ENCODE measurements at regions not wholly inside any gene's neighbourhood (a gene's known extent, or its start where the extent isn't known, plus 50 kb on each side); places are given as distances from the start of the nearest gene placed in this dataset.

DNA sequence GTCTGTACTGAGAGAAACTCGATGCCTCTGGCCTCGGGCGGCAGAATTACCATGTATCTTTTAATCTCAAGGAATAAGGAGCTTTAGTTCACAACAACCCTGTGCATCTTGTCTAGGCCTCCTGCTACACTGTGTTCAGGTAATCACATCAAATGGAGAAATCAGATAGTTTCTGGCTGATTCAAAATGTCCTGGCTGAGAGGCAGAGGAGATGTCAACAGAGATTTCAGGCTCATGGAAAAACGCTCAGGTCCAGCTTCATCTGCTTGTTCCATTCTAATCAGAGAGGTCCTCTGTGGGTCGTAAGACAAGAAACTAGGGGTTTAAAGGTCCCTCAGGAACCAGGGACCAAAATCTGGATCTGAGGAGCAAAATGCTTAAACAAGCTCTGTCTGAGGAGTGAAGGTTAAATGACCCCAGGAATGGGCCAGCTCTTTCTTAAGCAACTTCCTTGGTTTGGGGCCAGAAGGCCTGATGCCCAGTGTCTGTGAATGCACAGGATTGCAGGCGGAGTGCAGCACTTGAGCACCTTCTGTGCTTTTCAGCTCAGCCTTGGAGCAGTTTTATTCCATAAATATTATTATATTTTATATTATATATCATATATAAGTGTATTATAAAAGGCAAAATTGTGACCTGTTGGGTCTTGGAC, 170.2 kb upstream of the PRICKLE1 start:
- FAIRE-seq (no peak), ATAC-seq (no peak), DNase-seq (ENCODE audit: low read depth, low spot score) (no peak)
- Histone ChIP-seq H3K9ac (ENCODE audit: control insufficient read depth, insufficient read depth, low read length) (no peak overlapping the region), H3K4me1 (ENCODE audit: control insufficient read depth, insufficient read depth, low read length) (peaks cover 24% of the 10 kb centered on the region), H3K9me3 (replicated peaks; ENCODE audit: control insufficient read depth, insufficient read depth, low read length) (no peaks in the 10 kb centered on the region), H3K4me3 (no peak overlapping the region), H2AFZ (ENCODE audit: control insufficient read depth, low read depth, low read length) (no peak overlapping the region), H3K79me2 (ENCODE audit: control insufficient read depth, insufficient read depth, low read length) (no peaks in the 10 kb centered on the region), H3K27me3 (replicated peaks in 1 of 2; ENCODE audit: control insufficient read depth in 2 of 2, insufficient read depth in 2 of 2, low read length in 1 of 2) (no peaks in the 10 kb centered on the region), H4K20me1 (ENCODE audit: control insufficient read depth, insufficient read depth) (no peaks in the 10 kb centered on the region), H3K36me3 (ENCODE audit: control insufficient read depth in 2 of 2, insufficient read depth in 2 of 2, low read length in 1 of 2) (no peaks in the 10 kb centered on the region), H3K4me2 (ENCODE audit: control insufficient read depth, insufficient read depth) (no peak overlapping the region), H3K27ac (ENCODE audit: control insufficient read depth, insufficient read depth) (no peak overlapping the region)
- in situ Hi-C loops (cut with MboI) (no loop called here), intact Hi-C loops (cut with micrococcal nuclease; ENCODE audit: unreplicated experiment) (loop anchor here (5.0 to 10.0 kb wide), 4 partner anchors 275 to 578 kb away; no protein-coding TSS in a partner anchor)
- WGBS (ENCODE audit: insufficient coverage, insufficient replicate concordance, low lambda C conversion rate, missing lambda C conversion rate), result 60% methylated on average over 6 of the region's 6 CpGs
- BruUV-seq (replicated peaks), result no TSS peak
- ChIA-PET POLR2A (interaction anchor here (0.6 kb wide), 1 partner anchor 29 kb away, joined by 3 read pairs; no protein-coding TSS in a partner anchor), SMC1A (ENCODE audit: uncharacterized antibody, unreplicated experiment) (no interaction called here), CTCF (interaction anchor here (0.7 kb wide), 1 partner anchor 279 kb away, joined by 3 read pairs; no protein-coding TSS in a partner anchor), RAD21 (ENCODE audit: unreplicated experiment) (no interaction called here)
- no peak for TF ChIP-seq CHD2 (IDR thresholded peaks at IDR 0.05; ENCODE audit: borderline replicate concordance, low read depth, low read length)
- no peak for TF ChIP-seq ZBED1 (IDR thresholded peaks at IDR 0.05; ENCODE audit: borderline replicate concordance)
- TF ChIP-seq JUND (IDR thresholded peaks at IDR 0.05; ENCODE audit: low read depth, low read length), result no peak
- TF ChIP-seq DPF2 (IDR thresholded peaks at IDR 0.05), result no peak
- no peak for TF ChIP-seq FOXK2 (IDR thresholded peaks at IDR 0.05)
- TF ChIP-seq TBL1XR1 (IDR thresholded peaks at IDR 0.05; ENCODE audit: low read depth, low read length), result no peak
- no peak for TF ChIP-seq POLR2AphosphoS5 (IDR thresholded peaks at IDR 0.05; ENCODE audit: low read length)
- no peak for TF ChIP-seq KDM1A (IDR thresholded peaks at IDR 0.05; ENCODE audit: borderline replicate concordance)
- no peak for TF ChIP-seq SREBF1 (IDR thresholded peaks at IDR 0.05; ENCODE audit: low read length)
- no peak for TF ChIP-seq CHD4 (IDR thresholded peaks at IDR 0.05)
- no peak for TF ChIP-seq SUPT20H (IDR thresholded peaks at IDR 0.05; ENCODE audit: borderline replicate concordance, control insufficient read depth, low read depth, low read length)
- TF ChIP-seq, protein P1, sequence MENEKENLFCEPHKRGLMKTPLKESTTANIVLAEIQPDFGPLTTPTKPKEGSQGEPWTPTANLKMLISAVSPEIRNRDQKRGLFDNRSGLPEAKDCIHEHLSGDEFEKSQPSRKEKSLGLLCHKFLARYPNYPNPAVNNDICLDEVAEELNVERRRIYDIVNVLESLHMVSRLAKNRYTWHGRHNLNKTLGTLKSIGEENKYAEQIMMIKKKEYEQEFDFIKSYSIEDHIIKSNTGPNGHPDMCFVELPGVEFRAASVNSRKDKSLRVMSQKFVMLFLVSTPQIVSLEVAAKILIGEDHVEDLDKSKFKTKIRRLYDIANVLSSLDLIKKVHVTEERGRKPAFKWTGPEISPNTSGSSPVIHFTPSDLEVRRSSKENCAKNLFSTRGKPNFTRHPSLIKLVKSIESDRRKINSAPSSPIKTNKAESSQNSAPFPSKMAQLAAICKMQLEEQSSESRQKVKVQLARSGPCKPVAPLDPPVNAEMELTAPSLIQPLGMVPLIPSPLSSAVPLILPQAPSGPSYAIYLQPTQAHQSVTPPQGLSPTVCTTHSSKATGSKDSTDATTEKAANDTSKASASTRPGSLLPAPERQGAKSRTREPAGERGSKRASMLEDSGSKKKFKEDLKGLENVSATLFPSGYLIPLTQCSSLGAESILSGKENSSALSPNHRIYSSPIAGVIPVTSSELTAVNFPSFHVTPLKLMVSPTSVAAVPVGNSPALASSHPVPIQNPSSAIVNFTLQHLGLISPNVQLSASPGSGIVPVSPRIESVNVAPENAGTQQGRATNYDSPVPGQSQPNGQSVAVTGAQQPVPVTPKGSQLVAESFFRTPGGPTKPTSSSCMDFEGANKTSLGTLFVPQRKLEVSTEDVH (IDR thresholded peaks at IDR 0.05; ENCODE audit: low read depth, partially characterized antibody), result no peak
- no peak for TF ChIP-seq RB1 (IDR thresholded peaks at IDR 0.05; ENCODE audit: borderline replicate concordance)
- no peak for TF ChIP-seq CEBPB (IDR thresholded peaks at IDR 0.05; ENCODE audit: borderline replicate concordance in 1 of 2, low read depth in 2 of 2, low read length in 2 of 2)
- no peak for TF ChIP-seq HDAC2 (IDR thresholded peaks at IDR 0.05)
- TF ChIP-seq FOS (IDR thresholded peaks at IDR 0.05; ENCODE audit: borderline replicate concordance, extremely low read depth, insufficient read length), result no peak
- no peak for TF ChIP-seq ZNF217 (IDR thresholded peaks at IDR 0.05)
- TF ChIP-seq FOXM1 (IDR thresholded peaks at IDR 0.05; ENCODE audit: low read depth, low read length), result no peak
- TF ChIP-seq ZNF24 (IDR thresholded peaks at IDR 0.05), result no peak
- no peak for TF ChIP-seq EZH2 (IDR thresholded peaks at IDR 0.05; ENCODE audit: borderline replicate concordance, control insufficient read depth, low read depth, low read length)

Measured in GM12878 (cell line).